Kidney capillary endothelial cell (primary cell): ENCODE measurements at regions not wholly inside any gene's neighbourhood (a gene's known extent, or its start where the extent isn't known, plus 50 kb on each side); places are given as distances from the start of the nearest gene placed in this dataset.

Experiments
- DNase-seq: peaks from one replicate; pipeline ENCODE4 v3.0.0-alpha.2; 2018; ENCODE audit warnings: low spot score

DNA sequence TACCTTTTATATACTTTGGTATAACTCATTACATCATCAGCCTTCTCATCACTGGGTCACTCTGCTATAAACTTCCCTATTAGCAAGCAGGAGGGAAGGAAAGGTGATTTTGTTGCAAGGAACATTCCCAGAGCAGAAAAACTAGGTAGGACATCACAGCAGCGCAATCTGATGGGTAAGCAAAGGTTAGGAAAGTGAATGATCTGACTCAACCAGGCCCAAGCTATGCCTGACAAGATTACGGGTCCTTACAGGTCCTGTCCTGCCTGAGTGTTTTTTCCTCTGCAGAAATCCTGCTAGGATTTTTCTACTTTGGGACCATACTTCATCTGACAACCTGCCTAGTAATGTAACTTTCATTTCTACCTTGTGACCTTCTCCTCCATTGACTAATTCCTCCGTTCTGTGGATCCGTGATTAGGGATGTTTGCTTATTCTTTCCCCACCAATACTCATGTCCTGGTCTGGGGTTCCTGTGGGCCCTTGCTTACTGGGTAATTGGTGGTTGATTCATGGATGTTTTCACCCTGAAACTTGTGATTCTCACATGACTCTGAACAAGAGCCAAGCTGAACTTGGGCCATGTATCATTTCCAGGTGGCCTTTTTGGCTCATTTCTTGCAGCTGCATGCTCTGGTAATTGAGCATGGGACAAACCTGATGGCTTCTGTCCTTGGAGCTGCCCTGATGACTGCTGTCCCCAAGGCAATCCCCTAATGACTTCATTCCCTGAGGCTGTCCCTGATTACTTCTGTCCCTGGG is 111.9 kb upstream of the KIT start:
- DNase-seq = no peak

DNA sequence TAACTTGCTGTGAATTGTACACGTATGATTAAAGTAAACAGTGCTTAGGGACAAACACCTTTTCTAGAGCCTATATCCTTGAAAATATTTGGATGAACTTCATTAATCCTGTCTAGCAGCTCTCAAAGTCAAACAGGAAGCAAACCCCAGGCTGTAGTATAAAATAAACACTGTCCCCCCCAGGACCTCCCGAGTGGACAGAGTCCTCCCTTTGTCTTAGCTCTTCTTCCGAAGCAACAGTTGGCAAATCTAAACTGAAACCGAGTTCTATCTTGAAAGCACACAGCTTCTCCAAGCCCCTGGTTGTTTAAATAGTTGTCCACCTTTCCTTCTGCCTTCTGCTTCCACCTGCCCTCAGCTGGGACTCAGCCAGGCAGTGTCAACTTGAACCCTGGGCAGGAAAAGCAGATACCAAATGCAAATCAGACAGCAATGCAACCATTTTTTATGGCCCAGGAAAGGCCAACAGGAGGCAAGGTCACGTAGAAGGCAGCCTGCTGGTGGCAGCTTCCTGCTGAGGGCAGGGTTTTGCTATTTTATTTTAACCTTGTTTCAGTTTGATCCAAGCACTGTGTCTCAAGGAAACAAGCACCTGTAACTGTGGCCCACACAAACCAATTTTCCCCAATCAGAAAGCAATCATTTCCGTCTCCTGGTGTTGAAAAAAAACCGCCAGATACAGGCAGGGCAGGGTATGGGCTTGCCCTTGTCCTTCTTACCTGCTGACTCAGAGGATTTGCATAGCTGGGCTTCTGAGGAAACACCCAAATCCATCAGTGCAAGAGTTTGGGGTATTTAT is 110.3 kb upstream of the KIT start:
- no peak for DNase-seq

DNA sequence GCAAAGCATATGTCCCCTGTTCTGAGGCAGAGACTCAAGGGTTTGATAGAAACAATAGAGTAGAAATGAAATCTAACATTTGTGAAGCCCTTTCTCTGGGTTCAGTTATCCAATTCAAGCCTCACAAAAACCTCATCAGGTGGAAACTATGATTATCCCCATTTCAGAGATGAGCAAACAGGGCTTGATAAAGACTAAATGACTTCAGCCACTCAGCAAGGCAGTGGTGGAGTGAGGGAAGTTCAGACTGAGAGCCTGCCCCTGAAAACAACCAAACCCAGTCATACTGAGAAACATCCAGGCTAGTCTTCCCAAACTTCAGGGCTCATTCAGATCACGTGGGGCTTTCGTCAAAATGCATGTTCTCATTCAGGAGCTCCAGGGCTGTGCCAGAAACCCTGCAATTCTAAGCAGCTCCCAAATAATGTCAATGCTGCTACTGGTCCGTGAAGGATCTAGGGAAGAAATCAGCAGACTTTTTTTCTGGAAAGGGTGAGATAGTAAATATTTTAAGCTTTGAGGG is 109.6 kb upstream of the KIT start:
- DNase-seq = no peak

DNA sequence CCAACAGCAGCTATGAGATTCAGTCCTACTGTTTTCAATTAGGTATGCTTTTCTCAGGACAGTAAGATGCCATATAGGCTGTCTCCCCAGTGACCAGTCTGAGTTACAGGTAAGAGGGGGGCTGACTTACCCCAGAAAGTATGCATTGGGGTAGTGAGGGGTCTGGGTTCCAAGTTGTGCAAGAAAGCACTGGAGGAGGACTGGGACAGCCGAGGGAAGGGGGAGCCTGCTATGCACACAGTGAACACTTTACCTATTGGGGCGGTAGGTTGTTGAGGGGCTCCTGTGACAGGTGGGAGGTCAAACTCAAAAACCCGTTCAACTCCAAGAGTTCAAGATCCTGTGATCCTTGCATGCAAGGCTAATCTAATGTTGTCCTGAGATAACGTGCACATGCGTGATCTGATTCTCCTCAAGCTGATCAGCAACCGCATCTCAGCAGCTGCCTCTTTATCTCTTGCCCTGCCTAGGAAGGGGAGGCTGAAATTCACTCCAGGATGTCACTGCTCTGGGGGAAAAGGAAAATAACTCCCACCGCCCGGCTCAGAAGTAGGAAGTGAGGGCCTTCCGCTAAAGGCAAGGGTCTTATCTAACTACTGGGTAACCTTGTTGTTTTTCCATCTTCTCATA is 108.8 kb upstream of the KIT start:
- DNase-seq = no peak

DNA sequence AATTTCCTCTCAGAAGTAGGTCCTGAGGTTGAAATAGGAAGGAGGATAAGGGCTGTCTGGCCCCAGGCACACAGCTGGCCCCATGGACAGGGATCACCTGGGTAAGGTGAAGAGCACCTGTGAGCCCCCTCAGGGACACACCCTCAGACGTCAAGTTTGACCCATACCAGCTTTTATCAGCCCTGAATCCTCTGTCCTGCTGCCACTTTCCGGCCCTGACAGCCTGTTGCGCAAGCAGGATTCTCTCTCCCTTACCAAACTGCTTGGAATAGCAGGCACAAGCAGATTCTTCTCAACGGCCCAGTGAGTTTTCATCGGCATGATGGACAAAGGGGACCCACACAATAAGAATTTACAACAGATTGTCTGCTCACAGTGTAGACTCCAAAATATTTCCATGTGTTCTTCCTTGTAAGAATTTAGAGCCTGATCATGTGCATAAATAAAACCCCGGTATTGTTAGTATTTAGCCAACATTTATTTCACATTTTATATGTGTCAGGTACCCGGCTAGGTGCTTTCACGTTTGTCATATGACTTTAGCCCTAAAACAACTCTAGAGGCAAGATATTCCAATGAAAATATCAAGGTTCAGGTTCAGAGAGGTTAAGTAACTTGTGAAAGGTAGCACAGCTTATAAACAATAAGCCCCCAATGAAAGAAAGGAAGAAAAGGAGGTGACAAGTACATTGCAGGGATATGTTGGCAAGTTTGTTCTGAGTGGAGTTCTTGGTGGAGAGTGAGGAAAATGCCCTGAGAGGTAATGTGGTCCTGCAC is 107.2 kb upstream of the KIT start:
- DNase-seq = no peak

DNA sequence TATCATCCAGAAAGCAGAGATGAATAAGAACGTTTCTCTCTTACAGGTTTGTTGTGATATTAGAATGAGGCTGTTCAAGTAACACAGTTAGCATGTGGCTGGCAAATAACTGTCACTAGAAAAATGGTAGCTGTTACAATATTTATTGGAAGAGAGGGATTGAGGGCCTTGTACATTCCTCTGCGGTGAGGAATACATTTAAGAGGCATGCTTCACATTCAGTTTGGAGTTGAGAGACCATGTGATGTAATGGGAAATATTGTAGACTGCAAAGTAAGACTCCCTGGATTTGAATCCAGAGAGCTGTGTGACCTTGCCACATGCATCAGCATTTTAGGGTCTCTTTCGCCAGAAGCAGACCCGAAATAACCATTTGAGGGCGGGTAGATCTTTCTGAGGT is 104.8 kb upstream of the KIT start:
- DNase-seq = no peak

DNA sequence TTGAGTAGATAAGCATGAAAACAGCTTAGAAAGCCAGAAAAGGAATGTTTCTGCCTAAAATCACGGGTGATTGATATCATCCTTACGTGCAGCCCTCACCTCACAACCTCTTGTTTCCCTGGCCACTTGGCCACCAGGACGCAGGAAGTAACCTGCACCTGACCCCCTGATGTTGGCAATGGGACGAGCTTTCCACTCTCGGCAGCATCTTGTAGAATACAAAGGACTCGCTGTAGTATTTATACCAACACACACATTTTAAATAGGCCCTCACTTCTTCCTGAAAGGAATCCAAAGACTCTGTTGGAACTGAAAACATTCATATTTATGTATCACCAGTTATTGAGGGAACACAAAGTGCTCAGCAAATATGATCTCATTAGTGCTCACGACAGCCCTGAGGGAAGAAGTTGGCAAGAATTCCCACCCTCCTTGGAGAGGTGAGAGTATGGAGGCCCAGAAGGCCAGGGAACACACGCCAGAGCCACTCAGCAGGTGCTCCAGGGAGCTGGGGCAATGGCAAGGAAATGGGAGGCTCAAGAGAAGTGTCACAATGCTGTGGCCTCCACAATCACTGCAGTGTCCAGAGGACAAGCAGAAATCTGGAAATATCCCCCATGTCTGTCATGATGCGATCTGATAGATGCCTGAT is 103.3 kb upstream of the KIT start:
- DNase-seq = no peak

DNA sequence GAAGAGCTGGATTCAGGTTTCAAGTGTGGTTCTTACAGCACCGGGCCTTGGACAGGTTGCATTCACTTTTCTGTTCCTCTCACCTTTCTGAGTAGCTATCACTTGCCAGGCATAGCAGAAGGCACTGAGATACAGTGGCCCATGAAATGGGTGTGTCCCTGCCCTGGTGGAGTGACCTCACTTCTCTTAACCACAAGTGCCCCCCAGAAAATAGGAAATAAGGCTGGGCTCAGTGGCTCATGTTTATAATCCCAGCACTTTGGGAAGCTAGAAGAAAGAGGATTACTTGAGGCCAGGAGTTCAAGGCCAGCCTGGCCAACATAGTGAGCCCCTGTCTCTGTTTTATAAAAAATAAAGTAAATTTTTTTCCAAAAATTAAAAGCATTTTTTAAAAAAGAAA is 101.7 kb upstream of the KIT start:
- DNase-seq = no peak

DNA sequence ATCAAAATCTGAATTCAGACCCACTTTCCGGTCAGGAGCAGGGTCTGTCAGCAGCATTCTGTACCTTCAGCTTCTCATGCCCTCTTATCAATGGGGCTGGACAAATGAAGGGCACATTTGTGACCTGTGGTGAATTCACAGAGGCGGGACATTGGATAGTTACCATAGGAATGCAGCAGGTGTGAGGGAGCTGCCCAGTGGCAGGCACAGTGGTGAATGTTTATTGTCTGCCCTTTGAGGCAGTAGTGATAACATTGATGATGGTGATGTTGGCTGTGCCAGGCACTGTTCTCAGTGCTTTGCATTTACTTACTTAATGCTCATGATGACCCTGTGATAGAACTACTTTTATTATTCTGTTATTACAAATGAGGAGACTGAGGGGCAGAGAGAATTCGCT is 101.2 kb upstream of the KIT start:
- no peak for DNase-seq

DNA sequence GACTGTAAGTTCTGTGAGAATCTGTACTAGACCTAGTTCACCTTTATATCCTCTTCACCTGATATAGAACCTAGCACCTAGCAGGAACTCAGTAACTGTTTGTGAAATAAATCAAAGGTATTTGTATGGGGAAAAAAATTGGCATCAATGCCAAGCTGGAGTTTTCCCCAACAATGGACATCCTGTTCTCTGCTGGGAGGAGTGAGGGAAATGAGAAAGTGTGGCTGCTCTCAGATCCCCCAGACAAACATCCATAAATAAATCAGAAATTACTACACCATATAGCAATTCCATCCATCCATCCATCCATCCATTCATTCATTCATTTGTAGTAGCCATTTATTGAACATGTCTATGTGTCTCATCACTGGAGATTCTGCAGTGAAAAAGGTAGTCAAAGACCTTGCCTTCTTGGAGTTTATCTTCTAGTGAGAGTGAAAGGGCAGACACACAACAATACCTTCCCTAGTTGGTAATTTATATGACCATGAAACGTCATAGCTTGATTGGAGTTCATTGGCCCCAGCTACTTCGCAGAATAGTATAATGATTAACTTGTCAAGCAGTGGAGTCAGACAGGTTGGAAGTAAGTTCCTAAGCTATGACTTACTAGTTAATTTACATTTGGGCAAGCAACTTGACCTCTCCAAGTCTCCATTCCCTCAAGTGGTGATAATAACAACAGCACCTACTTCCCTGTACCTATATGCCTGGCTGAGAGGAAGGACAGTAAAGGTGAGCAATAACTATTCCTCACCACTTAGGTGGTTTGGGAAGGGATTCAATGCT is 98.7 kb upstream of the KIT start:
- no peak for DNase-seq

DNA sequence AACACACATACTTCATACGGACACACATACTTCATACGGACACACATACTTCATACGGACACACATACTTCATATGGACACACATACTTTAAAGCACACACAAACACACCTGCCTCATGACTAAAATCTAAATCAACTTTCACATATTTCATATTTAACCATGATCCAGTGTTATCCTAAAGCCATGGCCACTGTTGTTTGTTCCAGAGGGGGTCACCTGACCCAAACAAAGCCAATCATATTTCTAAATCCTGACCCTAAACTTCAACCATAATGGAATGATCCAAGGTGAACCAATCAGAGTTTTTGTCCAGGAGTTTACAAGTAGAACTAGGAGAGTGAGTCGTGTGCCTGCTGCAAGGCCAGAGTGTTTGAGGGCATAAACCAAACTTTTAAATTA is 97.2 kb upstream of the KIT start:
- DNase-seq = no peak

DNA sequence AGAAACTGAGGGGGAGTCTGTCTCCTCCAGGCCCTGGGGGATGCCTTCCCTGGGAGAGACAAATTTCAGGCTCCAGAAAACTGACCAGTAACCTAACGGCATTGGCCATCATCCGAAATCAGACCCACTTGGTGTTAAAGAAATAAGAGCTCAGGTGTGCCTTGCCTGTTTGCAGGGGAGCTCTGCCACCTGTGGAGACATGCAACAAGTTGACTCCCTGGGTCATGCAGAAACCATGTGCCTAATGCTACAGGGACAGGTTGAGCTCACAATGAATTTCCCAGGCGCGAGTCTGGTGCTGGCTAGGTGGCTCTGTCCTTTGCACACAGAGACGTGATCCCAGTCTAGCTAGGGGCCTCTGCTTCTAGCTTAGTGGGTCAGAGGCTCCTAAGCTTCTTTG is 95.8 kb upstream of the KIT start:
- DNase-seq = no peak

DNA sequence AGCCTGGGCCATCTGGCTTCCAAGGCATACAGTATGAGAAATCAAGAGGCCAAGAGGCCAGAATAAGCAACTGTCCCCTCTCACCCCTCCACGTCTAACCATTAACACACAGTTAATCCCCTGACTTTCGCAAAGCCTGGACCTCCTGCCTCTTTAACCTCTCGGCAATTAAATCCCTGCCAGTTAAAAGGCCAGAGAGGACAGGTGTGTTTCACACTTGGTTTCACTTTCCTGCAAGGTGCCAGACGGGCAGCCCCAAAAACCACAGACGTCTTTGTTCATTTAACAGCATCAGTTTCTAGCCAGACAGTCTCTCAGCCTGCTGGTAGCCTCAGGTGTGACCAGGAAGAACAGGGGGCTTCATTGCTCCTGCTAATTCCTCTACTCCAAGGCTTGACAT is 91.1 kb upstream of the KIT start:
- DNase-seq = no peak

DNA sequence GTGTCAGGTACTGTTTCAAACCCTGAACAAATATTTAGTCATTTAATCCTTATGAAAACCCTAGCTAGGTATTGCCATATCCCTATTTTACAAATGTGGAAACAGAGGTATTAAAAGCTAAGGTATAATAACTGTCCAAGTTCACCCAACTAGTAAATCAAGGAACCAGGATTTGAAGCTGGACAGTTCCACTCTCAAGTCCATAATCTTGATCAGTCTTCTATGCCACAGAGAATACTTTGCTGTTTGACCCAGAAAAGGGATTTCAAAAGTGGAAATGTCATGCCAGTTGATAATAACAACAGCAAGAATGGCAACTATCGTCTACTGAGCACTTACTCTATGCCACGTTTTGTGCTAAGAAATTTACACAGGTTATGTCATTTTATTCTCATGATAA is 90.4 kb upstream of the KIT start:
- DNase-seq = no peak

DNA sequence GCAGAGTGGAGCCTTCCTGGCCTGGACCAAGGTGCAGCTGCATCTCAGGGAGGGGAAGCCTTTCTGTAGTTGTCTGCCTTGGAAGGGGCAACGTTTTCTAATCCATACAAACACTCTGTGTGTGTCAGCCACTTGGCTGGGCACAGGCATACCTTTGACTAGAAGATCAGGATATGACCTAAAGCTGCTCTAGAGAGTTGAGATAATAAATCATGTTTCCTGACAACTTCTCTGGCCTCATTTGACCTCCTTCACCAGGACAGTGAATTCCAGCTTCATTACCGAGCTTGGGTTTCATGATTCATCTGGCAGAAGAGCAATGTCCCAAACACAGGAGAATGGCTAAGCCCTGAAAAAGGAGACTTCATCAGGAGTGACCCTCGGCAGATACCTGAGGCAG is 89.6 kb upstream of the KIT start:
- DNase-seq = peak; percentile 81

DNA sequence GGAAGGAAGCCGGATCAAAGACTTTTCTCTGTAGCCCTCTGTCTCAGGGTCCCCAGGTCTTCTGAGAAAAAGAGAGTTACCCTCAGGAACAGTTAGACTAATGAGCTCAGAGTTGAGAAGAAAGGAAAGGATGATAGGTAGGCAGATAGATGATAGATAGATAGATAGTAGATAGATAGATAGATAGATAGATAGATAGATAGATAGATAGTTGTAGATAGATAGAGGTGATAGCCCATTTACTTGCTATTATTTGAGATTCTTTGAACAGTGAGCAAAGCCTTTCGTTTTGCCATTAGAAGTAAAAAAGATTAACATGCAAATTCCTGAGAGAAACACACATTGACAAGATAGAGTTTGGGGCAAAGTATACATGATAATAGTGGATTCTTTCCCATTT is 86.9 kb upstream of the KIT start:
- DNase-seq = no peak

DNA sequence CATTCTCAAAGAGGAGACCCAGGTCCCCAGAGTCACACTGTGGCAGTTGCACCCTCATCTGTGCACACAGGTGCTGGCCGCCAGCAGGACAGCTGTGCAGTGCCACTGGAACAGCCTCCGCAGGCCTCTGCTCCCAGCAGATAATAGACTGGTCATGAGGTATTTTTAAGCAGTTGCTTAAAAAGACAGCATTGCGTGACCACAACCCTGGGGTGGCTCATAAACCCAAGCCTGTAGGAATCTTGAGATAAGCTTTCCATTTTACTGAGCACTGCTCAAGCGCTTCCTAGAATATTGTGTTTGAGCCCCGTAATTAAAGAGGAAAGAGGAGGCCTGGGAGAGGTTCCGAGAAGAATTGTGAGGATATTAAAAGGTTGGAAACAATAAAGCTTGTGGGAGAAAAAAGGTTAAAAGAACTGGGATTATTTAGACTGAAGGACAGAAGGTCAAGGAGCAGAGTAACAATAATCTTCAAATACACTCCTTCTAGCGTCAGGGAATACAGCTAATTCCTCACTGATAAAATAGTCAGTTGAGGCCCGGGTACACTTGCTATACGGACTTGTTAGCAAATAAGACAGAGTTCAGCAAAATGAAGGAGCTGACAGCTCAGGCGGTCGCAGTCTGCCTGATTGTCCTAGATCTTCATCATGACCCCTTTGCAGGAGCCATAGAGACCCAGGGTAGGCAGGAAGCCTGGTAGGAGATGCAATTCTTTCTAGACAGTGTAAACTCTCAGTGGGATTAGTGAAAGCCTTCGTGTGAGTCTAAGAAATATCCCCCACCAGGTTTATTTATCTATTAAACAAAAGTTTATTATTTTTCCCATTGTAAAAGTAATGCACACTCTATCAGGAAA is 86.2 kb upstream of the KIT start:
- DNase-seq = no peak

DNA sequence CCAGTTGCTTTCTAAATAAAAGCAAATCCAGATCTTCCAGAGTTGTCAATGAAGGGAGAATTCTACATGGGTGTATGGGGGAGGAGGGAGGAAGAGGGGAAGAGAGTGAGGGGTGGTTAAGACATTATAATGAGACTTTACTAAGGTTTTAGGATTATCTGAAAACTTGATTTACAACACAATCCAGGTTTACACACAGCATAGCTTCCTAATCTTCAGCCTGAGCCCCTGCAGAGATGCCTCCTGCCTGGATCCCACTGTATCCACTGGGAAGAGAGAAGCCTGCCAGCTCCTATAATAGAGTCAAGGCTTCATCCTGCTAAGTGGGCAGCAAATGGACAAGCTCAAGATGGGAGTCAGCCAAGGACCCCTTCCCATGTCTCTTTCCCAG is 85.6 kb upstream of the KIT start:
- DNase-seq = no peak

DNA sequence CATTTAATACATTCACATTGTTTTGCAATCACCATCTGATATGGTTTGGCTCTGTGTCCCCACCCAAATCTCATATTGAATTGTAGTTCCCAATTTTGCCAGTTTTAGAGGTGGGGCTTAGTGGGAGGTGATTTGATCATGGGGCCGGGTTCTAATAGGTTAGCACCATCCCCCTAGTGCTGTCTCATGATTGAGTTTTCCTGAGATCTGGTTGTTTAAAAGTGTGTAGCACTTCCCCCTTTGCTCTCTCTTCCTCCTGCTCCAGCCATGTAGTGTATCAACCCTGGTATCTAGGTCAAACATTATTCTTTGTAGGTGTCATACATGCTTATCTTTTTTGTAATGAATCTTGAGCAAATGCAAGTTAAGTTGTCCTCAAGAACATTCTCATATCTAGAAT is 83.3 kb upstream of the KIT start:
- DNase-seq = no peak

DNA sequence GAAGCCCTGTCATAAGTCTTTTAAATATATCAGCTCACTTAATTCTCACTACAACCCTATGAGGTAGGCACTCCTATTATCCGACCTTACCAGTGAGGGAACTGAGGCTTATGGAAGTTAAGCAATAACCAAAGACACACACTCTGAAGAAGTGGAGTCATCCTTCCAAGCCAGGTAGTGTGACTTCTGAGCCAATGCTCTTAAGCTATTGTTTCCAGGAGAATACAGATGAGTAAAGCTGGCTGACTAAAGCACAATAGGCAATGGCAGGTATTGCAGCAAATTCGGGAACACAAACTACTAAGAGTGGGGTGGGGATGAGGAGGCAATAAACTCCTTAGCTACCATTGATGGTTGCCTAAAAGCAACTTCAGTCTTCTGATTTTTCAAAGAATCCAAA is 81.8 kb upstream of the KIT start:
- no peak for DNase-seq
